Skeletal muscle tissue (tissue), 3 donors: ENCODE measurements at regions not wholly inside any gene's neighbourhood (a gene's known extent, or its start where the extent isn't known, plus 50 kb on each side); places are given as distances from the start of the nearest gene placed in this dataset.

Experiments
- H3K27ac ChIP-seq: one replicate; pipeline ENCODE4 v1.7.0; 2013; ENCODE audit warnings: mild to moderate bottlenecking, low read depth, low read length, inconsistent platforms
- H3K27me3 ChIP-seq, 3 donors: one replicate each; pipeline ENCODE4 v1.7.0; 2013; ENCODE audit warnings: low read length in 3 of 3; ENCODE audit not compliant: control insufficient read depth in 3 of 3, insufficient read depth in 3 of 3
- H3K36me3 ChIP-seq, 3 donors: one replicate each; pipeline ENCODE4 v1.7.0; 2013; ENCODE audit warnings: low read length in 3 of 3; ENCODE audit not compliant: control insufficient read depth in 3 of 3, insufficient read depth in 3 of 3
- H3K4me1 ChIP-seq, 3 donors: one replicate each; pipeline ENCODE4 v1.7.0; 2013; ENCODE audit warnings: low read length in 3 of 3, mild to moderate bottlenecking in 3 of 3; ENCODE audit not compliant: control insufficient read depth in 3 of 3, insufficient read depth in 3 of 3
- H3K4me3 ChIP-seq, 3 donors: one replicate each; pipeline ENCODE4 v1.7.0; 2013; ENCODE audit warnings: low read length in 3 of 3
- H3K9ac ChIP-seq, 3 donors: one replicate each; pipeline ENCODE4 v1.7.0; 2013; ENCODE audit warnings: low read length in 3 of 3, mild to moderate bottlenecking in 3 of 3, moderate library complexity in 2 of 3, low read depth in 1 of 3
- H3K9me3 ChIP-seq, 3 donors: one replicate each; pipeline ENCODE4 v1.7.0; 2013; ENCODE audit warnings: low read length in 3 of 3; ENCODE audit not compliant: control insufficient read depth in 3 of 3
- donor health status: Osteomylitis.

DNA sequence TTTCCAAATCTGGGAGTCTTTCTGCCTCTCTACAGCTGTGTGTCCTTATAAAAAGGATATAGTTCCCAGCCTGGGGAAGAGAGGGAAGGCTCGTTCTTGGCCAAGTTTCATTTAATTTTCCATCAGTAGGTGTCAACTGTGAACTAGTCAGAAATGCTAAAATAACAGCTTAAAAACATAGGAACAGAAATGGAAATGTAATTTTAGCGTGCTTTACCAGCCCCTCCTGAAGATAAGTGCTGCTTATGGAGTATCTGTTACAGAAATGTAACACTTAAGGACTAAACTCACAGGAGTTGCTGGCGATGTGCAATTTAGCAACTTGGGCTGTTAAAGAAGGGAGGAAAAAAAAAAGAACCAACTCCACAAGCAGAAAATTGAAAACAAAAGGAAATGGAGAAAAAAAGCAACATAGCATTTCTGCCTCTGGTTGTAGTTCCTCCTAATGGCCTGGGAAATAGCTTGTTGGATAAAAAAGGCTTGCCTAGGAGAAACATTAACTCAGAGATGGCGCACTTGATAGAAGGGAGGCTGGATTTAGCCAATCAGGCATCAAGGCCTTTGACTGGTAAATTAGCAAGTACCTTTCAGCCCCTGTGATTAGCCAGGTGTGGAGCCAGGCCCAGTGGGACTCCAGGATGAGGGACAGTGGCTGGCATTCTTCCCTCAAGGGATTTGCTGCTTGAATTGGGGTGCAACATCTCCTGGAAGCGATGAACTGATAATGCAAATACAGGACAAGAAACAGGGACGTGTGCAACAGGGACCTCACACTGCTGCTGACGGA, 84.3 kb downstream of the RPLP1 start:
- no peaks in the 10 kb centered on the region for H3K9me3 ChIP-seq
- no peaks in the 10 kb centered on the region for H3K36me3 ChIP-seq
- peaks cover 9 to 12% (median 10%) of the 10 kb centered on the region in 3 donors for H3K4me1 ChIP-seq
- no peaks in the 10 kb centered on the region for H3K27me3 ChIP-seq
- no peak overlapping the region for H3K27ac ChIP-seq
- H3K4me3 ChIP-seq, result no peak overlapping the region
- H3K9ac ChIP-seq, result no peak overlapping the region

- no peak overlapping the region for H3K27ac ChIP-seq
- no peak overlapping the region for H3K4me3 ChIP-seq
- no peaks in the 10 kb centered on the region for H3K36me3 ChIP-seq
- no peak overlapping the region for H3K9ac ChIP-seq
- no peaks in the 10 kb centered on the region for H3K27me3 ChIP-seq
- H3K9me3 ChIP-seq, result no peaks in the 10 kb centered on the region
- peaks cover 9 to 12% (median 10%) of the 10 kb centered on the region in 3 donors for H3K4me1 ChIP-seq
Measured at GRCh38 chr15:69537901-69538300, 85.3 kb downstream of the RPLP1 start.

GRCh38 chr15:69538379-69538778, 85.8 kb downstream of the RPLP1 start:
- peaks cover 9 to 12% (median 10%) of the 10 kb centered on the region in 3 donors for H3K4me1 ChIP-seq
- no peak overlapping the region for H3K4me3 ChIP-seq
- no peaks in the 10 kb centered on the region for H3K27me3 ChIP-seq
- no peaks in the 10 kb centered on the region for H3K36me3 ChIP-seq
- H3K9ac ChIP-seq, result no peak overlapping the region
- H3K27ac ChIP-seq, result no peak overlapping the region
- H3K9me3 ChIP-seq, result no peaks in the 10 kb centered on the region

GRCh38 chr15:69539345-69539744, 86.7 kb downstream of the RPLP1 start:
- H3K9me3 ChIP-seq, result no peaks in the 10 kb centered on the region
- H3K4me3 ChIP-seq, result no peak overlapping the region
- H3K27me3 ChIP-seq, result no peaks in the 10 kb centered on the region
- no peaks in the 10 kb centered on the region for H3K36me3 ChIP-seq
- no peak overlapping the region for H3K9ac ChIP-seq
- peaks cover 9 to 12% (median 10%) of the 10 kb centered on the region in 3 donors for H3K4me1 ChIP-seq
- H3K27ac ChIP-seq, result no peak overlapping the region

GRCh38 chr15:69540622-69541021, 88.0 kb downstream of the RPLP1 start:
- Histone ChIP-seq H3K4me1 (peaks cover 9 to 17% (median 10%) of the 10 kb centered on the region in 3 donors), H3K9ac (peak overlapping the region in 1 of 3 donors; percentile 16), H3K9me3 (no peaks in the 10 kb centered on the region), H3K4me3 (no peak overlapping the region), H3K36me3 (no peaks in the 10 kb centered on the region), H3K27me3 (no peaks in the 10 kb centered on the region), H3K27ac (no peak overlapping the region)

GRCh38 chr15:69542028-69542427, 89.4 kb downstream of the RPLP1 start:
- peaks cover 9 to 26% (median 10%) of the 10 kb centered on the region in 3 donors for H3K4me1 ChIP-seq
- H3K9me3 ChIP-seq, result no peaks in the 10 kb centered on the region
- no peak overlapping the region for H3K4me3 ChIP-seq
- no peak overlapping the region for H3K27ac ChIP-seq
- H3K27me3 ChIP-seq, result no peaks in the 10 kb centered on the region
- no peak overlapping the region for H3K9ac ChIP-seq
- no peaks in the 10 kb centered on the region for H3K36me3 ChIP-seq

- H3K9ac ChIP-seq, result no peak overlapping the region
- H3K27me3 ChIP-seq, result no peaks in the 10 kb centered on the region
- H3K27ac ChIP-seq, result no peak overlapping the region
- H3K36me3 ChIP-seq, result no peaks in the 10 kb centered on the region
- H3K4me3 ChIP-seq, result no peak overlapping the region
- H3K9me3 ChIP-seq, result no peaks in the 10 kb centered on the region
- peaks cover 13 to 31% (median 15%) of the 10 kb centered on the region in 3 donors for H3K4me1 ChIP-seq
Measured at GRCh38 chr15:69543681-69544364, 91.2 kb downstream of the RPLP1 start.

DNA sequence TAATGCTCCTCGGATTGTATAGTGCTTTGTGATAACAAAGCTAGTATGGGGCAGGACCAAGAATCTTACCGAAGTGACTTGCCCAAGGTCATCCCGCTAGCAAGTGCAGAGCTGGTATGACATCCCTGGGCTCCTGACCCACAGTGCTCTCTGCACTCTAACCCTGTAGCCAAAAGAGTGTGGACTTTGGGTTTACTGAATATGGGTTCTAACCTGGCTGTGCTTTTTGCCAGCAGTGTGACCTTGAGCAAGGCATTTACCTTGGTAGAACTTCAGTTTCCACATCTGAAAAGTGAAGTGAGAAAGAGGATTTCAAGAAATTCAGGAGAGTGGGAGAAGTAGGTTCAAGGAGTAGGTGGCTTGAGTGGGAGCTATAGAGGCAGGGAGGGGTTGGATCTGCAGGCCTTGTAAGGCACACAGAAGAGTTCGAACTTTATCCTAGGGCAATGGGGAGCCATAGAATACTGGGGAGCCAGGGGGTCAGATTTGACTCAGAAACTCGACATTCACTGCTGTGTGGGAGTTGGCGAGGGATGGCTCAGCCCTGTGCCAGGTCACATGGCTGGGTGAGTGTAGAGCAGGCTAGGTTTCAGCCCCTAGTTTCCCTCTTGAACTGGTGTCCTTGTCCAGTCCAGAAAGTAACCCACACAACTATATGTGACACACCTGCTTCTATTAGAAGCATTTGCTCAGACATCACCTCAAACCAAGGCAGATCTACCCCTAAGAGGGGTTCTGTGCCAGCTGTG, 91.9 kb downstream of the RPLP1 start:
- no peak overlapping the region for H3K4me3 ChIP-seq
- no peak overlapping the region for H3K27ac ChIP-seq
- no peak overlapping the region for H3K9ac ChIP-seq
- H3K27me3 ChIP-seq, result no peaks in the 10 kb centered on the region
- H3K9me3 ChIP-seq, result no peaks in the 10 kb centered on the region
- peaks cover 16 to 38% (median 22%) of the 10 kb centered on the region in 3 donors for H3K4me1 ChIP-seq
- no peaks in the 10 kb centered on the region for H3K36me3 ChIP-seq

GRCh38 chr15:69546182-69546581, 93.6 kb downstream of the RPLP1 start:
- Histone ChIP-seq H3K27ac (no peak overlapping the region), H3K9me3 (peaks cover 0 to under 1% (median 0%) of the 10 kb centered on the region in 3 donors), H3K9ac (no peak overlapping the region), H3K27me3 (peaks cover 0 to 3% (median 0%) of the 10 kb centered on the region in 3 donors), H3K4me1 (peaks cover 8 to 30% (median 15%) of the 10 kb centered on the region in 3 donors), H3K4me3 (no peak overlapping the region), H3K36me3 (no peaks in the 10 kb centered on the region)
